Lower leg skin (tissue), 3 donors: ENCODE measurements at regions not wholly inside any gene's neighbourhood (a gene's known extent, or its start where the extent isn't known, plus 50 kb on each side); places are given as distances from the start of the nearest gene placed in this dataset.

Experiments
- CTCF ChIP-seq, 3 donors: fragments of 450-650 bp; IDR thresholded peaks; one replicate each; pipeline ENCODE4 v1.5.1; 2016; ENCODE audit warnings: antibody characterized with exemption in 3 of 3, mild to moderate bottlenecking in 3 of 3, moderate library complexity in 2 of 3
- POLR2A ChIP-seq, 2 donors: fragments of 450-650 bp; IDR thresholded peaks; one replicate each; pipeline ENCODE4 v1.6.1; 2016 to 2017; ENCODE audit warnings: antibody characterized with exemption in 2 of 2, mild to moderate bottlenecking in 1 of 2, moderate library complexity in 1 of 2

DNA sequence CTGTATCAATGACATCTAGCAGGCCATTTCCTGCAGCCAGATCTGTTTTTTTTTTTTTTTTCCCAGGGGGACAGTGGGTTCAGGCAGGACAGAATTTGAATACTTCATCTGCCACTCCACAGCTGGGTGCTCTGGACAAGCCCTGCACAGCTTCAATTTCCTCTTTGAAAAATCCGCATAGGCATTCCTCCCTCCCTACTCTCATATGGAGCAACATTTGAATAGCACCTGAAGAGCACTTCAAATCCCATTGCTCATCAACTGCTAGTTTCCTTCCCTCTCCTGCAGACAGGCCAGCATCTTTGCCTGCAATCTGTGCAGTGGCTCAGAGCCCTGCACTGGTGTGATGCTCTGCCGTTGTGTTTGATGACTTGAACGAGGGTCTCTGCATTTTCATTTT lies 326.3 kb downstream of the TSN start:
- TF ChIP-seq CTCF (IDR thresholded peaks at IDR 0.05) (no peak), POLR2A (IDR thresholded peaks at IDR 0.05) (no peak)
